COLO668 (cell line): ENCODE measurements at regions not wholly inside any gene's neighbourhood (a gene's known extent, or its start where the extent isn't known, plus 50 kb on each side); places are given as distances from the start of the nearest gene placed in this dataset.

Experiments
- DNase-seq: peaks from one replicate; lab custom pipeline; 2025; ENCODE audit not compliant: unreplicated experiment; lab: John Stamatoyannopoulos, UW

GRCh38 chr17:79524213-79525187 is 86.4 kb downstream of the RBFOX3 start:
- no peak for DNase-seq

- DNase-seq: no peak
Observed at GRCh38 chr17:79522414-79522813, 88.4 kb downstream of the RBFOX3 start.

- no peak for DNase-seq
Observed at GRCh38 chr17:79521225-79521624, 89.6 kb downstream of the RBFOX3 start.

GRCh38 chr17:79520167-79521165 is 90.4 kb downstream of the RBFOX3 start:
- no peak for DNase-seq

- no peak for DNase-seq
Observed at GRCh38 chr17:79519601-79520000, 91.2 kb downstream of the RBFOX3 start.

GRCh38 chr17:79518585-79519523 is 92.0 kb downstream of the RBFOX3 start:
- DNase-seq: no peak

GRCh38 chr17:79517827-79518584 is 92.8 kb downstream of the RBFOX3 start:
- no peak for DNase-seq

- DNase-seq: no peak
Observed at GRCh38 chr17:79515646-79516571, 94.9 kb downstream of the RBFOX3 start.

GRCh38 chr17:79515110-79515509 is 95.7 kb downstream of the RBFOX3 start:
- no peak for DNase-seq

- no peak for DNase-seq
Observed at GRCh38 chr17:79513820-79514535, 96.9 kb downstream of the RBFOX3 start.

- no peak for DNase-seq
Observed at GRCh38 chr17:79513206-79513605, 97.6 kb downstream of the RBFOX3 start.

GRCh38 chr17:79511471-79511870 is 99.4 kb downstream of the RBFOX3 start:
- DNase-seq: no peak

- DNase-seq: no peak
Observed at GRCh38 chr17:79510071-79510470, 100.8 kb downstream of the RBFOX3 start.

GRCh38 chr17:79509490-79509889 is 101.4 kb downstream of the RBFOX3 start:
- no peak for DNase-seq

- no peak for DNase-seq
Observed at GRCh38 chr17:79509008-79509407, 101.8 kb downstream of the RBFOX3 start.

- no peak for DNase-seq
Observed at GRCh38 chr17:79508291-79508716, 102.5 kb downstream of the RBFOX3 start.

- DNase-seq: no peak
Observed at GRCh38 chr17:79506955-79507354, 103.9 kb downstream of the RBFOX3 start.
